IMR-90 (cell line): ENCODE measurements at regions not wholly inside any gene's neighbourhood (a gene's known extent, or its start where the extent isn't known, plus 50 kb on each side); places are given as distances from the start of the nearest gene placed in this dataset.

ENCODE experiments used
- ATAC-seq: fragments of 200-7000 bp; cut with Tn5 transposase; 2 replicates; pipeline ENCODE4 v1.9.1; 2020; ENCODE audit warnings: low read depth, mild to moderate bottlenecking, moderate library complexity
- BruUV-seq: library from RNA; stranded (reverse); fragments of 400-500 nt; replicated peaks from 2 replicates; lab custom pipeline; 2021; lab: Mats Ljungman, UMichigan
- CTCF ChIA-PET: fragments of 300-600 bp; formaldehyde crosslinking; extraction: SDS; loops from one replicate; lab custom pipeline; 2021; ENCODE audit warnings: antibody characterized with exemption; lab: Yijun Ruan, JAX
- POLR2A ChIA-PET: fragments of 300-600 bp; sonication (Branson Sonifier 250); formaldehyde crosslinking; loops from one replicate; lab custom pipeline; 2022; ENCODE audit warnings: antibody characterized with exemption; ENCODE audit not compliant: unreplicated experiment; lab: Charles Lee
- DNase-seq: peaks from one replicate; pipeline ENCODE4 v3.0.0; 2013
- H2AFZ ChIP-seq: replicated peaks from 2 replicates; pipeline ENCODE3; 2013; ENCODE audit warnings: low read length, mild to moderate bottlenecking; ENCODE audit not compliant: poor library complexity
- H2AK5ac ChIP-seq: 2 replicates; pipeline ENCODE4 v1.6.1; 2013; ENCODE audit warnings: low read depth, low read length, inconsistent platforms
- H2AK9ac ChIP-seq: replicated peaks from 2 replicates; pipeline ENCODE3; 2013; ENCODE audit warnings: mild to moderate bottlenecking, low read depth, low read length, moderate library complexity; ENCODE audit not compliant: poor library complexity
- H2BK120ac ChIP-seq: 2 replicates; pipeline ENCODE4 v1.6.1; 2013; ENCODE audit warnings: low read depth, low read length, inconsistent platforms
- H2BK15ac ChIP-seq: 3 replicates; pipeline ENCODE4 v1.6.1; 2013; ENCODE audit warnings: low read depth, low read length, inconsistent platforms
- H2BK20ac ChIP-seq: 2 replicates; pipeline ENCODE4 v1.6.1; 2013; ENCODE audit warnings: low read depth, mild to moderate bottlenecking, inconsistent platforms, low read length, moderate library complexity
- H2BK5ac ChIP-seq: 2 replicates; pipeline ENCODE4 v1.6.1; 2013; ENCODE audit warnings: mild to moderate bottlenecking, low read depth, low read length, inconsistent platforms; ENCODE audit not compliant: poor library complexity, severe bottlenecking
- H3K14ac ChIP-seq: replicated peaks from 2 replicates; pipeline ENCODE4 v1.6.1; 2013; ENCODE audit warnings: low read depth, low read length, inconsistent platforms
- H3K18ac ChIP-seq: 2 replicates; pipeline ENCODE4 v1.6.1; 2013; ENCODE audit warnings: low read depth, low read length, control low read depth
- H3K23ac ChIP-seq: 2 replicates; pipeline ENCODE4 v1.6.1; 2013; ENCODE audit warnings: low read depth, low read length, inconsistent platforms
- H3K27ac ChIP-seq: 2 replicates; pipeline ENCODE4 v1.5.1; 2013; ENCODE audit warnings: mild to moderate bottlenecking, control low read depth, low read length; ENCODE audit not compliant: insufficient read depth
- H3K27me3 ChIP-seq: 2 replicates; pipeline ENCODE4 v1.6.1; 2013; ENCODE audit warnings: low read length; ENCODE audit not compliant: control insufficient read depth, insufficient read depth
- H3K36me3 ChIP-seq: 2 replicates; pipeline ENCODE4 v1.6.1; 2013; ENCODE audit warnings: low read length, mixed read lengths; ENCODE audit not compliant: control insufficient read depth, insufficient read depth
- H3K4ac ChIP-seq: 2 replicates; pipeline ENCODE4 v1.6.1; 2013; ENCODE audit warnings: low read depth, low read length, inconsistent platforms
- H3K4me1 ChIP-seq: 2 replicates; pipeline ENCODE4 v1.6.1; 2013; ENCODE audit warnings: low read length, mixed read lengths; ENCODE audit not compliant: control insufficient read depth, insufficient read depth
- H3K4me2 ChIP-seq: 2 replicates; pipeline ENCODE4 v1.6.1; 2013; ENCODE audit warnings: low read depth, mild to moderate bottlenecking, control low read depth, low read length, moderate library complexity
- H3K4me3 ChIP-seq: 2 replicates; pipeline ENCODE4 v1.5.1; 2013; ENCODE audit warnings: low read depth, mild to moderate bottlenecking, control low read depth, low read length, moderate library complexity; ENCODE audit not compliant: insufficient read depth
- H3K56ac ChIP-seq: 2 replicates; pipeline ENCODE4 v1.6.1; 2013; ENCODE audit warnings: low read length, inconsistent platforms; ENCODE audit not compliant: insufficient read depth; ENCODE audit errors: extremely low read depth
- H3K79me1 ChIP-seq, 2 experiments: 2 replicates each; pipeline ENCODE4 v1.6.1; 2013; ENCODE audit warnings: low read length in 2 of 2, inconsistent platforms in 1 of 2, low read depth in 1 of 2
- H3K9ac ChIP-seq: 2 replicates; pipeline ENCODE4 v1.6.1; 2013; ENCODE audit warnings: low read depth, low read length, control low read depth
- H3K9me1 ChIP-seq: 2 replicates; pipeline ENCODE4 v1.6.1; 2013; ENCODE audit warnings: low read length, inconsistent platforms; ENCODE audit not compliant: insufficient read depth
- H3K9me3 ChIP-seq: 2 replicates; pipeline ENCODE4 v1.6.1; 2013; ENCODE audit warnings: low read length; ENCODE audit not compliant: control insufficient read depth, insufficient read depth
- H4K20me1 ChIP-seq: 2 replicates; pipeline ENCODE4 v1.6.1; 2013; ENCODE audit warnings: low read length, inconsistent platforms; ENCODE audit not compliant: insufficient read depth
- H4K5ac ChIP-seq: 2 replicates; pipeline ENCODE4 v1.6.1; 2013; ENCODE audit warnings: mild to moderate bottlenecking, low read depth, low read length, control low read depth
- H4K8ac ChIP-seq, 2 experiments: 2 replicates each; pipeline ENCODE4 v1.6.1; 2013; ENCODE audit warnings: low read depth in 2 of 2, low read length in 2 of 2, control low read depth in 1 of 2, inconsistent platforms in 1 of 2
- H4K91ac ChIP-seq: 2 replicates; pipeline ENCODE4 v1.6.1; 2013; ENCODE audit warnings: low read depth, low read length, inconsistent platforms; ENCODE audit not compliant: insufficient read depth
- CHD1 ChIP-seq: IDR thresholded peaks from 2 replicates; pipeline ENCODE4 v1.6.1; 2012; ENCODE audit warnings: low read depth, low read length, improper control_type of control experiment
- MAZ ChIP-seq: IDR thresholded peaks from 2 replicates; pipeline ENCODE4 v1.6.1; 2012; ENCODE audit warnings: low read depth, mild to moderate bottlenecking, low read length, improper control_type of control experiment, moderate library complexity, borderline replicate concordance
- POLR2A ChIP-seq: IDR thresholded peaks from 2 replicates; pipeline ENCODE4 v1.6.1; 2012; ENCODE audit warnings: mild to moderate bottlenecking, low read depth, low read length
- WGBS, 2 experiments: methylation state at CpG; one replicate each; pipeline versions ENCODE4 v1.1.5 to v1.1.7; 2013; ENCODE audit warnings: missing lambda C conversion rate in 2 of 2; ENCODE audit not compliant: insufficient read length in 1 of 2; ENCODE audit errors: extremely low coverage in 2 of 2; 5-methylcytosine and 5-hydroxymethylcytosine counted together
- dilution Hi-C: fragments of 300-500 bp; cut with HindIII; formaldehyde crosslinking; loops from one replicate; pipeline ENCODE4 v1.14.3; 2018; ENCODE audit warnings: low sequenced_read_pairs; ENCODE audit not compliant: unreplicated experiment
- in situ Hi-C: fragments of 300-500 bp; cut with MboI; formaldehyde crosslinking; loops from 3 replicates; pipeline ENCODE4 v1.14.3; 2019; ENCODE audit warnings: low sequenced_read_pairs, inconsistent platforms, mixed read lengths
- intact Hi-C: fragments of 100-400 bp; cut with micrococcal nuclease; formaldehyde crosslinking; loops from 2 replicates; pipeline ENCODE4 v1.10.0; 2022

DNA sequence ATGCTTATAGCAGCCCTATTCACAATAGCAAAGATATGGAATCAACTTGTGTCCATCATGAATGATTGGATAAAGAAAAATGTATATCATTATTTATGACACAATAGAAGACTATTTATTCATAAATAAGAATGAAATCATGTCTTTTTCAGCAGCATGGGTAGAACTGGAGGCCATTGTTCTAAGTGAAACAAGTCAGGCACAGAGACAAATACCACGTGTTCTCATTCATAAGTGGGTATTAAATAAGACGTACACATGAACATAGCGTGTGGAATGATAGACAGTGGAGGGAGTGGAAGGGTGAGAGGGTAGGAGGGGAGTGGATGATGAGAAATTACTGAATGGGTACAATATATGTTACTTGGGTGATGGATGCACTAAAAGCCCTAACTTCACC lies 762.4 kb downstream of the REEP3 start:
- no peak overlapping the region for H3K4ac ChIP-seq
- no peak for ATAC-seq

More for the DNA sequence above, 762.4 kb downstream of the REEP3 start:
- H3K36me3 ChIP-seq: no peaks in the 10 kb centered on the region
- H4K91ac ChIP-seq: no peak overlapping the region
- H2BK20ac ChIP-seq: no peak overlapping the region
- H3K9me3 ChIP-seq: no peaks in the 10 kb centered on the region
- H3K23ac ChIP-seq: no peak overlapping the region
- no peak for DNase-seq
- H2BK15ac ChIP-seq: no peak overlapping the region
- no peak overlapping the region for H2AK5ac ChIP-seq
- H3K14ac ChIP-seq: no peak overlapping the region
- no peaks in the 10 kb centered on the region for H3K79me1 ChIP-seq
- no peak overlapping the region for H2AFZ ChIP-seq
- ChIA-PET POLR2A (no interaction called here), CTCF (interaction anchor here (0.6 kb wide), 1 partner anchor 1781 kb away, joined by 3 read pairs; no protein-coding TSS in a partner anchor)
- intact Hi-C loops (no loop called here), dilution Hi-C loops (no loop called here), in situ Hi-C loops (no loop called here)
- H3K4me2 ChIP-seq: no peak overlapping the region
- H3K27ac ChIP-seq: no peak overlapping the region
- H2AK9ac ChIP-seq: no peak overlapping the region
- H4K8ac ChIP-seq: no peak overlapping the region
- H3K27me3 ChIP-seq: no peaks in the 10 kb centered on the region
- H3K18ac ChIP-seq: no peak overlapping the region
- H3K4me1 ChIP-seq: no peaks in the 10 kb centered on the region
- H3K9ac ChIP-seq: no peak overlapping the region
- TF ChIP-seq POLR2A (no peak), CHD1 (no peak), MAZ (no peak)
- BruUV-seq: no TSS peak
- H2BK5ac ChIP-seq: no peak overlapping the region
- no peaks in the 10 kb centered on the region for H3K9me1 ChIP-seq
- no peak overlapping the region for H3K4me3 ChIP-seq
- no CpG with 5 or more reads among the region's 3 CpGs for WGBS, 2 experiments
- H3K56ac ChIP-seq: no peak overlapping the region
- no peak overlapping the region for H2BK120ac ChIP-seq
- no peaks in the 10 kb centered on the region for H4K20me1 ChIP-seq
- no peak overlapping the region for H4K5ac ChIP-seq
